ENCODE measurements at regions not wholly inside any gene's neighbourhood (a gene's known extent, or its start where the extent isn't known, plus 50 kb on each side); places are given as distances from the start of the nearest gene placed in this dataset.
"Not testable (repeated sequence)": the region's sequence is repeated elsewhere in the genome, so short reads cannot be mapped to it uniquely, and the experiment has no call there.

GRCh38 chr6:158881276-158881675, 62.1 kb upstream of the EZR start:
- not testable (repeated sequence) for DNase-seq

GRCh38 chr6:158879180-158879579, 60.0 kb upstream of the EZR start:
- no peak for DNase-seq

GRCh38 chr6:158877716-158878115, 58.5 kb upstream of the EZR start:
- DNase-seq, result no peak

- no peak for DNase-seq
These were observed 57.7 kb upstream of the EZR start for GRCh38 chr6:158876886-158877285.

- DNase-seq, result no peak
These were observed 51.4 kb upstream of the EZR start for GRCh38 chr6:158870649-158870957.

- peak; percentile 87 for DNase-seq
These were observed 50.9 kb upstream of the EZR start for GRCh38 chr6:158869826-158870648.

- peak; percentile 55 for DNase-seq
These were observed 50.0 kb upstream of the EZR start for GRCh38 chr6:158868890-158869825.
